GM18861 (cell line): ENCODE measurements at regions not wholly inside any gene's neighbourhood (a gene's known extent, or its start where the extent isn't known, plus 50 kb on each side); places are given as distances from the start of the nearest gene placed in this dataset.

Experiments used
- ATAC-seq: cut with Tn5 transposase; IDR thresholded peaks from one replicate; pipeline ENCODE4 v1.9.1; 2021; ENCODE audit not compliant: unreplicated experiment

GRCh38 chr11:15757048-15757698 lies 599.2 kb downstream of the SOX6 start:
- no peak for ATAC-seq

GRCh38 chr11:15758857-15759465 lies 597.4 kb downstream of the SOX6 start:
- no peak for ATAC-seq

GRCh38 chr11:15761235-15761634 lies 595.1 kb downstream of the SOX6 start:
- no peak for ATAC-seq

GRCh38 chr11:15764326-15764725 lies 592.0 kb downstream of the SOX6 start:
- ATAC-seq = no peak

GRCh38 chr11:15764948-15765347 lies 591.4 kb downstream of the SOX6 start:
- no peak for ATAC-seq

GRCh38 chr11:15765530-15765929 lies 590.8 kb downstream of the SOX6 start:
- no peak for ATAC-seq

- no peak for ATAC-seq
Measured at GRCh38 chr11:15768321-15768720, 588.0 kb downstream of the SOX6 start.

GRCh38 chr11:15769203-15769602 lies 587.1 kb downstream of the SOX6 start:
- no peak for ATAC-seq

- ATAC-seq = no peak
Measured at GRCh38 chr11:15770798-15771414, 585.4 kb downstream of the SOX6 start.

- ATAC-seq = no peak
Measured at GRCh38 chr11:15772547-15772946, 583.8 kb downstream of the SOX6 start.

- no peak for ATAC-seq
Measured at GRCh38 chr11:15772981-15773380, 583.4 kb downstream of the SOX6 start.

- no peak for ATAC-seq
Measured at GRCh38 chr11:15773476-15774387, 582.6 kb downstream of the SOX6 start.

- no peak for ATAC-seq
Measured at GRCh38 chr11:15774388-15774939, 581.9 kb downstream of the SOX6 start.

GRCh38 chr11:15775015-15775541 lies 581.3 kb downstream of the SOX6 start:
- no peak for ATAC-seq

GRCh38 chr11:15775797-15776196 lies 580.5 kb downstream of the SOX6 start:
- ATAC-seq = no peak

GRCh38 chr11:15776366-15776765 lies 580.0 kb downstream of the SOX6 start:
- ATAC-seq = no peak

- no peak for ATAC-seq
Measured at GRCh38 chr11:15779518-15779917, 576.8 kb downstream of the SOX6 start.

GRCh38 chr11:15780382-15780781 lies 576.0 kb downstream of the SOX6 start:
- ATAC-seq = no peak

GRCh38 chr11:15780837-15781236 lies 575.5 kb downstream of the SOX6 start:
- ATAC-seq = no peak

- no peak for ATAC-seq
Measured at GRCh38 chr11:15783619-15784018, 572.7 kb downstream of the SOX6 start.
